Liver (tissue), 3 donors: ENCODE measurements at regions not wholly inside any gene's neighbourhood (a gene's known extent, or its start where the extent isn't known, plus 50 kb on each side); places are given as distances from the start of the nearest gene placed in this dataset.

Experiments
- CTCF ChIP-seq: fragments of 150-350 bp; IDR thresholded peaks from 2 replicates; pipeline ENCODE4 v1.5.1; 2017; ENCODE audit warnings: improper control_type of control experiment, low read depth, low read length; ENCODE audit not compliant: missing input control
- GABPA ChIP-seq, 2 donors: IDR thresholded peaks in 1 of 2; conservative IDR thresholded peaks in 1 of 2; 2 replicates each; pipeline ENCODE4 v1.6.1; 2016; ENCODE audit warnings: antibody characterized with exemption in 2 of 2, mild to moderate bottlenecking in 1 of 2, moderate library complexity in 1 of 2
- JUND ChIP-seq, 2 donors: IDR thresholded peaks; 2 replicates each; pipeline ENCODE4 v1.6.1; 2016; ENCODE audit warnings: antibody characterized with exemption in 2 of 2
- TF ChIP-seq, protein P1 (sequence below): IDR thresholded peaks from 2 replicates; pipeline ENCODE4 v1.6.1; 2016; ENCODE audit warnings: antibody characterized with exemption
- donor health status: healthy.
- donor health status: healthy.

DNA sequence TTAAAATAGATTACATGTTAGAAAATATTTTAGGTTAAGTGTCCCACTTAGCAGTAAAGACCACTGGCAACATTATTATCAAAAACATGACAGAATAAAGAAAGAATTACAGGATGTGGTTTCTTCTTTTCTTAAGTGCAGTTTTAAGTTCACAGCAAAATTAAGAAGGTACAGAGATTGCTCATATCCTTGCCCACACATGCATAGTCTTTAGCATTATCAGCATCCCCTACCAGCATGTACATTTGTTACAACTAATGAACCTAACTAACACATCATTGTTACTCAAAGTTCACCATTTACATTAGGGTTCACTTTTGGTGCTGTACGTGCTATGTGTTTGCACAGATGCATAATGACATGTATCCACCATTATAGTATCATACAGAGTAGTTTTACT, 837.7 kb upstream of the CDH9 start:
- TF ChIP-seq CTCF (no peak), GABPA (IDR thresholded peaks at IDR 0.05 in 1 of 2, conservative IDR thresholded peaks at IDR 0.05 in 1 of 2) (no peak), JUND (IDR thresholded peaks at IDR 0.05) (no peak)
- TF ChIP-seq, protein P1, sequence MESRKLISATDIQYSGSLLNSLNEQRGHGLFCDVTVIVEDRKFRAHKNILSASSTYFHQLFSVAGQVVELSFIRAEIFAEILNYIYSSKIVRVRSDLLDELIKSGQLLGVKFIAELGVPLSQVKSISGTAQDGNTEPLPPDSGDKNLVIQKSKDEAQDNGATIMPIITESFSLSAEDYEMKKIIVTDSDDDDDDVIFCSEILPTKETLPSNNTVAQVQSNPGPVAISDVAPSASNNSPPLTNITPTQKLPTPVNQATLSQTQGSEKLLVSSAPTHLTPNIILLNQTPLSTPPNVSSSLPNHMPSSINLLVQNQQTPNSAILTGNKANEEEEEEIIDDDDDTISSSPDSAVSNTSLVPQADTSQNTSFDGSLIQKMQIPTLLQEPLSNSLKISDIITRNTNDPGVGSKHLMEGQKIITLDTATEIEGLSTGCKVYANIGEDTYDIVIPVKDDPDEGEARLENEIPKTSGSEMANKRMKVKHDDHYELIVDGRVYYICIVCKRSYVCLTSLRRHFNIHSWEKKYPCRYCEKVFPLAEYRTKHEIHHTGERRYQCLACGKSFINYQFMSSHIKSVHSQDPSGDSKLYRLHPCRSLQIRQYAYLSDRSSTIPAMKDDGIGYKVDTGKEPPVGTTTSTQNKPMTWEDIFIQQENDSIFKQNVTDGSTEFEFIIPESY: no peak
